ENCODE measurements at regions not wholly inside any gene's neighbourhood (a gene's known extent, or its start where the extent isn't known, plus 50 kb on each side); places are given as distances from the start of the nearest gene placed in this dataset.

- H4K20me1 ChIP-seq (ENCODE audit: insufficient read depth, poor library complexity, severe bottlenecking): no peaks in the 10 kb centered on the region
- no peaks in the 10 kb centered on the region for H3K36me3 ChIP-seq (replicated peaks; ENCODE audit: insufficient read depth, low read depth)
- 66% methylated on average over 3 of the region's 3 CpGs for WGBS (ENCODE audit: low lambda C conversion rate, missing lambda C conversion rate)
- no peaks in the 10 kb centered on the region for H3K27me3 ChIP-seq
- H3K4me1 ChIP-seq (ENCODE audit: insufficient read depth): peaks cover 8% of the 10 kb centered on the region
- no peak overlapping the region for H3K4me2 ChIP-seq
- H3K9me2 ChIP-seq (replicated peaks; ENCODE audit: insufficient read depth): no peaks in the 10 kb centered on the region
- H3K79me2 ChIP-seq: no peaks in the 10 kb centered on the region
- no peak overlapping the region for H3K27ac ChIP-seq
- H2AFZ ChIP-seq: no peak overlapping the region
- H3K9me3 ChIP-seq (ENCODE audit: low read depth): no peaks in the 10 kb centered on the region
- TF ChIP-seq CTCF (IDR thresholded peaks at IDR 0.05; ENCODE audit: poor library complexity) (no peak), EZH2phosphoT487 (IDR thresholded peaks at IDR 0.05; ENCODE audit: low read depth, severe bottlenecking, unreplicated experiment) (no peak), EZH2 (IDR thresholded peaks at IDR 0.05; ENCODE audit: borderline replicate concordance) (no peak)
- no peak for DNase-seq (ENCODE audit: low spot score)
- no peak overlapping the region for H3K4me3 ChIP-seq
These were observed 592.6 kb downstream of the REEP3 start for GRCh38 chr10:64113792-64114191.

GRCh38 chr10:64115471-64115870 lies 594.3 kb downstream of the REEP3 start:
- H2AFZ ChIP-seq: no peak overlapping the region
- WGBS (ENCODE audit: low lambda C conversion rate, missing lambda C conversion rate): 74% methylated on average over 1 of the region's 1 CpG
- H3K27ac ChIP-seq: no peak overlapping the region
- no peaks in the 10 kb centered on the region for H3K36me3 ChIP-seq (replicated peaks; ENCODE audit: insufficient read depth, low read depth)
- no peak overlapping the region for H3K4me2 ChIP-seq
- no peak overlapping the region for H3K4me3 ChIP-seq
- TF ChIP-seq EZH2 (IDR thresholded peaks at IDR 0.05; ENCODE audit: borderline replicate concordance): no peak
- TF ChIP-seq CTCF (IDR thresholded peaks at IDR 0.05; ENCODE audit: poor library complexity): no peak
- no peak for TF ChIP-seq EZH2phosphoT487 (IDR thresholded peaks at IDR 0.05; ENCODE audit: low read depth, severe bottlenecking, unreplicated experiment)
- H3K9me2 ChIP-seq (replicated peaks; ENCODE audit: insufficient read depth): no peaks in the 10 kb centered on the region
- H3K79me2 ChIP-seq: no peaks in the 10 kb centered on the region
- peaks cover 7% of the 10 kb centered on the region for H3K4me1 ChIP-seq (ENCODE audit: insufficient read depth)
- DNase-seq (ENCODE audit: low spot score): no peak
- H3K9me3 ChIP-seq (ENCODE audit: low read depth): no peaks in the 10 kb centered on the region
- H3K27me3 ChIP-seq: no peaks in the 10 kb centered on the region
- no peaks in the 10 kb centered on the region for H4K20me1 ChIP-seq (ENCODE audit: insufficient read depth, poor library complexity, severe bottlenecking)

GRCh38 chr10:64115908-64116643 lies 594.9 kb downstream of the REEP3 start:
- Histone ChIP-seq H4K20me1 (ENCODE audit: insufficient read depth, poor library complexity, severe bottlenecking) (no peaks in the 10 kb centered on the region), H3K79me2 (no peaks in the 10 kb centered on the region), H3K4me1 (ENCODE audit: insufficient read depth) (peaks cover 7% of the 10 kb centered on the region), H3K36me3 (replicated peaks; ENCODE audit: insufficient read depth, low read depth) (no peaks in the 10 kb centered on the region), H3K4me3 (no peak overlapping the region), H3K9me2 (replicated peaks; ENCODE audit: insufficient read depth) (no peaks in the 10 kb centered on the region), H3K4me2 (no peak overlapping the region), H3K9me3 (ENCODE audit: low read depth) (no peaks in the 10 kb centered on the region), H3K27me3 (no peaks in the 10 kb centered on the region), H3K27ac (no peak overlapping the region), H2AFZ (no peak overlapping the region)
- WGBS (ENCODE audit: low lambda C conversion rate, missing lambda C conversion rate): 64% methylated on average over 4 of the region's 4 CpGs
- TF ChIP-seq EZH2 (IDR thresholded peaks at IDR 0.05; ENCODE audit: borderline replicate concordance): no peak
- TF ChIP-seq EZH2phosphoT487 (IDR thresholded peaks at IDR 0.05; ENCODE audit: low read depth, severe bottlenecking, unreplicated experiment): no peak
- TF ChIP-seq CTCF (IDR thresholded peaks at IDR 0.05; ENCODE audit: poor library complexity): peak; percentile 53
- DNase-seq (ENCODE audit: low spot score): peak; percentile 33

Data from hepatocyte (in vitro differentiated cells).